IMR-90 (cell line): ENCODE measurements at regions not wholly inside any gene's neighbourhood (a gene's known extent, or its start where the extent isn't known, plus 50 kb on each side); places are given as distances from the start of the nearest gene placed in this dataset.

Experiments
- ATAC-seq: fragments of 200-7000 bp; cut with Tn5 transposase; 2 replicates; pipeline ENCODE4 v1.9.1; 2020; ENCODE audit warnings: low read depth, mild to moderate bottlenecking, moderate library complexity
- BruUV-seq: library from RNA; stranded (reverse); fragments of 400-500 nt; replicated peaks from 2 replicates; lab custom pipeline; 2021; lab: Mats Ljungman, UMichigan
- CTCF ChIA-PET: fragments of 300-600 bp; formaldehyde crosslinking; extraction: SDS; loops from one replicate; lab custom pipeline; 2021; ENCODE audit warnings: antibody characterized with exemption; lab: Yijun Ruan, JAX
- POLR2A ChIA-PET: fragments of 300-600 bp; sonication (Branson Sonifier 250); formaldehyde crosslinking; loops from one replicate; lab custom pipeline; 2022; ENCODE audit warnings: antibody characterized with exemption; ENCODE audit not compliant: unreplicated experiment; lab: Charles Lee
- DNase-seq: peaks from one replicate; pipeline ENCODE4 v3.0.0; 2013
- H2AFZ ChIP-seq: replicated peaks from 2 replicates; pipeline ENCODE3; 2013; ENCODE audit warnings: low read length, mild to moderate bottlenecking; ENCODE audit not compliant: poor library complexity
- H2AK5ac ChIP-seq: 2 replicates; pipeline ENCODE4 v1.6.1; 2013; ENCODE audit warnings: low read depth, low read length, inconsistent platforms
- H2AK9ac ChIP-seq: replicated peaks from 2 replicates; pipeline ENCODE3; 2013; ENCODE audit warnings: mild to moderate bottlenecking, low read depth, low read length, moderate library complexity; ENCODE audit not compliant: poor library complexity
- H2BK120ac ChIP-seq: 2 replicates; pipeline ENCODE4 v1.6.1; 2013; ENCODE audit warnings: low read depth, low read length, inconsistent platforms
- H2BK15ac ChIP-seq: 3 replicates; pipeline ENCODE4 v1.6.1; 2013; ENCODE audit warnings: low read depth, low read length, inconsistent platforms
- H2BK20ac ChIP-seq: 2 replicates; pipeline ENCODE4 v1.6.1; 2013; ENCODE audit warnings: low read depth, mild to moderate bottlenecking, inconsistent platforms, low read length, moderate library complexity
- H2BK5ac ChIP-seq: 2 replicates; pipeline ENCODE4 v1.6.1; 2013; ENCODE audit warnings: mild to moderate bottlenecking, low read depth, low read length, inconsistent platforms; ENCODE audit not compliant: poor library complexity, severe bottlenecking
- H3K14ac ChIP-seq: replicated peaks from 2 replicates; pipeline ENCODE4 v1.6.1; 2013; ENCODE audit warnings: low read depth, low read length, inconsistent platforms
- H3K18ac ChIP-seq: 2 replicates; pipeline ENCODE4 v1.6.1; 2013; ENCODE audit warnings: low read depth, low read length, control low read depth
- H3K23ac ChIP-seq: 2 replicates; pipeline ENCODE4 v1.6.1; 2013; ENCODE audit warnings: low read depth, low read length, inconsistent platforms
- H3K27ac ChIP-seq: 2 replicates; pipeline ENCODE4 v1.5.1; 2013; ENCODE audit warnings: mild to moderate bottlenecking, control low read depth, low read length; ENCODE audit not compliant: insufficient read depth
- H3K27me3 ChIP-seq: 2 replicates; pipeline ENCODE4 v1.6.1; 2013; ENCODE audit warnings: low read length; ENCODE audit not compliant: control insufficient read depth, insufficient read depth
- H3K36me3 ChIP-seq: 2 replicates; pipeline ENCODE4 v1.6.1; 2013; ENCODE audit warnings: low read length, mixed read lengths; ENCODE audit not compliant: control insufficient read depth, insufficient read depth
- H3K4ac ChIP-seq: 2 replicates; pipeline ENCODE4 v1.6.1; 2013; ENCODE audit warnings: low read depth, low read length, inconsistent platforms
- H3K4me1 ChIP-seq: 2 replicates; pipeline ENCODE4 v1.6.1; 2013; ENCODE audit warnings: low read length, mixed read lengths; ENCODE audit not compliant: control insufficient read depth, insufficient read depth
- H3K4me2 ChIP-seq: 2 replicates; pipeline ENCODE4 v1.6.1; 2013; ENCODE audit warnings: low read depth, mild to moderate bottlenecking, control low read depth, low read length, moderate library complexity
- H3K4me3 ChIP-seq: 2 replicates; pipeline ENCODE4 v1.5.1; 2013; ENCODE audit warnings: low read depth, mild to moderate bottlenecking, control low read depth, low read length, moderate library complexity; ENCODE audit not compliant: insufficient read depth
- H3K56ac ChIP-seq: 2 replicates; pipeline ENCODE4 v1.6.1; 2013; ENCODE audit warnings: low read length, inconsistent platforms; ENCODE audit not compliant: insufficient read depth; ENCODE audit errors: extremely low read depth
- H3K79me1 ChIP-seq, 2 experiments: 2 replicates each; pipeline ENCODE4 v1.6.1; 2013; ENCODE audit warnings: low read length in 2 of 2, inconsistent platforms in 1 of 2, low read depth in 1 of 2
- H3K9ac ChIP-seq: 2 replicates; pipeline ENCODE4 v1.6.1; 2013; ENCODE audit warnings: low read depth, low read length, control low read depth
- H3K9me1 ChIP-seq: 2 replicates; pipeline ENCODE4 v1.6.1; 2013; ENCODE audit warnings: low read length, inconsistent platforms; ENCODE audit not compliant: insufficient read depth
- H3K9me3 ChIP-seq: 2 replicates; pipeline ENCODE4 v1.6.1; 2013; ENCODE audit warnings: low read length; ENCODE audit not compliant: control insufficient read depth, insufficient read depth
- H4K20me1 ChIP-seq: 2 replicates; pipeline ENCODE4 v1.6.1; 2013; ENCODE audit warnings: low read length, inconsistent platforms; ENCODE audit not compliant: insufficient read depth
- H4K5ac ChIP-seq: 2 replicates; pipeline ENCODE4 v1.6.1; 2013; ENCODE audit warnings: mild to moderate bottlenecking, low read depth, low read length, control low read depth
- H4K8ac ChIP-seq, 2 experiments: 2 replicates each; pipeline ENCODE4 v1.6.1; 2013; ENCODE audit warnings: low read depth in 2 of 2, low read length in 2 of 2, control low read depth in 1 of 2, inconsistent platforms in 1 of 2
- H4K91ac ChIP-seq: 2 replicates; pipeline ENCODE4 v1.6.1; 2013; ENCODE audit warnings: low read depth, low read length, inconsistent platforms; ENCODE audit not compliant: insufficient read depth
- CEBPB ChIP-seq: IDR thresholded peaks from 2 replicates; pipeline ENCODE4 v1.6.1; 2012; ENCODE audit warnings: low read depth, low read length, improper control_type of control experiment
- RFX5 ChIP-seq: IDR thresholded peaks from 2 replicates; pipeline ENCODE4 v1.8.0; 2012; ENCODE audit warnings: low read depth, mild to moderate bottlenecking, low read length, moderate library complexity
- WGBS, 2 experiments: methylation state at CpG; one replicate each; pipeline versions ENCODE4 v1.1.5 to v1.1.7; 2013; ENCODE audit warnings: missing lambda C conversion rate in 2 of 2; ENCODE audit not compliant: insufficient read length in 1 of 2; ENCODE audit errors: extremely low coverage in 2 of 2; 5-methylcytosine and 5-hydroxymethylcytosine counted together
- dilution Hi-C: fragments of 300-500 bp; cut with HindIII; formaldehyde crosslinking; loops from one replicate; pipeline ENCODE4 v1.14.3; 2018; ENCODE audit warnings: low sequenced_read_pairs; ENCODE audit not compliant: unreplicated experiment
- in situ Hi-C: fragments of 300-500 bp; cut with MboI; formaldehyde crosslinking; loops from 3 replicates; pipeline ENCODE4 v1.14.3; 2019; ENCODE audit warnings: low sequenced_read_pairs, inconsistent platforms, mixed read lengths
- intact Hi-C: fragments of 100-400 bp; cut with micrococcal nuclease; formaldehyde crosslinking; loops from 2 replicates; pipeline ENCODE4 v1.10.0; 2022

- CTCF ChIA-PET: no interaction called here
- no peak overlapping the region for H3K56ac ChIP-seq
Measured at GRCh38 chr14:53209370-53209769, 56.2 kb upstream of the DDHD1 start.

More at GRCh38 chr14:53209370-53209769, 56.2 kb upstream of the DDHD1 start:
- Histone ChIP-seq H2AK5ac (no peak overlapping the region), H2BK120ac (no peak overlapping the region), H3K14ac (no peak overlapping the region), H2BK5ac (no peak overlapping the region), H3K9ac (no peak overlapping the region), H3K79me1 (no peaks in the 10 kb centered on the region), H3K27ac (no peak overlapping the region), H4K8ac (no peak overlapping the region), H4K5ac (no peak overlapping the region), H3K27me3 (no peaks in the 10 kb centered on the region; the same call in 1 of the 2 replicates), H3K4me1 (no peaks in the 10 kb centered on the region), H4K20me1 (no peaks in the 10 kb centered on the region), H3K4ac (no peak overlapping the region), H3K36me3 (no peaks in the 10 kb centered on the region), H4K91ac (no peak overlapping the region), H2AFZ (no peak overlapping the region), H3K4me2 (no peak overlapping the region), H3K9me3 (no peaks in the 10 kb centered on the region; the same call in 1 of the 2 replicates), H3K18ac (no peak overlapping the region), H3K23ac (no peak overlapping the region), H3K9me1 (no peaks in the 10 kb centered on the region), H2BK20ac (no peak overlapping the region), H2AK9ac (no peak overlapping the region), H3K4me3 (no peak overlapping the region), H2BK15ac (no peak overlapping the region)
- intact Hi-C loops (no loop called here), in situ Hi-C loops (no loop called here), dilution Hi-C loops (no loop called here)
- no CpG with 5 or more reads among the region's 2 CpGs for WGBS, 2 experiments
- ATAC-seq (no peak), DNase-seq (no peak)
- no TSS peak for BruUV-seq
- TF ChIP-seq RFX5 (no peak), CEBPB (peak; percentile 43; the same call in 1 of the 2 replicates)
- POLR2A ChIA-PET: no interaction called here
